Prostate gland (tissue), 2 donors: ENCODE measurements at regions not wholly inside any gene's neighbourhood (a gene's known extent, or its start where the extent isn't known, plus 50 kb on each side); places are given as distances from the start of the nearest gene placed in this dataset.

Experiments
- POLR2A ChIP-seq: fragments of 450-650 bp; IDR thresholded peaks from one replicate; pipeline ENCODE4 v1.6.1; 2016; ENCODE audit warnings: antibody characterized with exemption, mild to moderate bottlenecking
- TF ChIP-seq, protein P1 (sequence below), 4 experiments: fragments of 200-600 bp in 2 of 4; fragments of 450-650 bp in 2 of 4; sonication (generic) in 2 of 4; IDR thresholded peaks; 1 replicate in 3 of 4; 2 replicates in 1 of 4; pipeline ENCODE4 v1.5.1; 2016 to 2019; ENCODE audit warnings: antibody characterized with exemption in 4 of 4, mild to moderate bottlenecking in 2 of 4, moderate library complexity in 2 of 4

DNA sequence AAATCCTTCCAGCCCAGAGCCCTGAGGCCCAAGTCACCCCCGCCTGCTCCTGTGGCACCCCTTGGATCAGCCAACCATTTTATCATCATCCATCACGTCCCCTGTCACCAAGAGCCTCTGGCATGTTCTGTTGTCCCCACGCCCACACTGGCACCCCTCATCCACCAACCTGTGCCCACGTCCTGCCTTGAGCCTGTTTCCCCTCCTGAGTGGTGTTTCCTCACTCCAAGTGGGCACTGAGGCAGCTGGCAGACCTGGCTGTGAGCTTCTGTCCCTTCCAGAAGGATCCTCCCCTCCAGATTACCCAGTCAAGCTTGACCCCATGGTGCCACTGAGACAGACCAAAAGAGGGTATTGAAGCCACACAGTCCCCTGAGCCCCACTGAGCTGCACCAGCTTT lies 71.4 kb upstream of the ANTXRL start:
- TF ChIP-seq, protein P1, sequence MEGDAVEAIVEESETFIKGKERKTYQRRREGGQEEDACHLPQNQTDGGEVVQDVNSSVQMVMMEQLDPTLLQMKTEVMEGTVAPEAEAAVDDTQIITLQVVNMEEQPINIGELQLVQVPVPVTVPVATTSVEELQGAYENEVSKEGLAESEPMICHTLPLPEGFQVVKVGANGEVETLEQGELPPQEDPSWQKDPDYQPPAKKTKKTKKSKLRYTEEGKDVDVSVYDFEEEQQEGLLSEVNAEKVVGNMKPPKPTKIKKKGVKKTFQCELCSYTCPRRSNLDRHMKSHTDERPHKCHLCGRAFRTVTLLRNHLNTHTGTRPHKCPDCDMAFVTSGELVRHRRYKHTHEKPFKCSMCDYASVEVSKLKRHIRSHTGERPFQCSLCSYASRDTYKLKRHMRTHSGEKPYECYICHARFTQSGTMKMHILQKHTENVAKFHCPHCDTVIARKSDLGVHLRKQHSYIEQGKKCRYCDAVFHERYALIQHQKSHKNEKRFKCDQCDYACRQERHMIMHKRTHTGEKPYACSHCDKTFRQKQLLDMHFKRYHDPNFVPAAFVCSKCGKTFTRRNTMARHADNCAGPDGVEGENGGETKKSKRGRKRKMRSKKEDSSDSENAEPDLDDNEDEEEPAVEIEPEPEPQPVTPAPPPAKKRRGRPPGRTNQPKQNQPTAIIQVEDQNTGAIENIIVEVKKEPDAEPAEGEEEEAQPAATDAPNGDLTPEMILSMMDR (IDR thresholded peaks at IDR 0.05) = no peak
- TF ChIP-seq POLR2A = no peak
